ACC112 (cell line): ENCODE measurements at regions not wholly inside any gene's neighbourhood (a gene's known extent, or its start where the extent isn't known, plus 50 kb on each side); places are given as distances from the start of the nearest gene placed in this dataset.

Experiments used
- H2AFZ ChIP-seq: fragments of 200-600 bp; sonication (generic); one replicate; pipeline ENCODE4 v1.6.0; 2017; ENCODE audit warnings: antibody characterized with exemption, low read length; ENCODE audit not compliant: unreplicated experiment
- H3K27ac ChIP-seq: fragments of 200-600 bp; sonication (generic); 2 replicates; pipeline ENCODE4 v1.5.1; 2014; ENCODE audit warnings: low read depth, mild to moderate bottlenecking, antibody characterized with exemption, low read length, moderate library complexity
- H3K27me3 ChIP-seq: fragments of 200-600 bp; sonication (generic); 2 replicates; pipeline ENCODE4 v1.6.1; 2014; ENCODE audit warnings: mild to moderate bottlenecking, antibody characterized with exemption, low read length, moderate library complexity, mixed read lengths; ENCODE audit not compliant: insufficient read depth
- H3K36me3 ChIP-seq: fragments of 200-600 bp; sonication (generic); 2 replicates; pipeline ENCODE4 v1.6.1; 2016; ENCODE audit warnings: mild to moderate bottlenecking, antibody characterized with exemption, low read length, moderate library complexity, mixed read lengths; ENCODE audit not compliant: insufficient read depth
- H3K4me1 ChIP-seq: fragments of 200-600 bp; sonication (generic); one replicate; pipeline ENCODE4 v1.6.1; 2016; ENCODE audit warnings: low read length, mixed read lengths; ENCODE audit not compliant: insufficient read depth, unreplicated experiment, control insufficient read depth
- H3K4me3 ChIP-seq: fragments of 200-600 bp; sonication (generic); 2 replicates; pipeline ENCODE4 v1.5.1; 2014; ENCODE audit warnings: mild to moderate bottlenecking, low read depth, low read length
- H3K79me2 ChIP-seq: fragments of 200-600 bp; sonication (generic); one replicate; pipeline ENCODE4 v1.6.0; 2016; ENCODE audit warnings: low read length; ENCODE audit not compliant: control insufficient read depth, unreplicated experiment, insufficient read depth

GRCh38 chr4:125948021-125948420, 633.3 kb downstream of the FAT4 start:
- no peaks in the 10 kb centered on the region for H3K4me1 ChIP-seq
- no peaks in the 10 kb centered on the region for H3K27me3 ChIP-seq
- H3K27ac ChIP-seq = no peak overlapping the region
- no peaks in the 10 kb centered on the region for H3K36me3 ChIP-seq
- no peaks in the 10 kb centered on the region for H3K79me2 ChIP-seq
- peak overlapping the region; percentile 65 for H2AFZ ChIP-seq
- H3K4me3 ChIP-seq = no peak overlapping the region

GRCh38 chr4:125951261-125951887, 636.6 kb downstream of the FAT4 start:
- H3K27me3 ChIP-seq = no peaks in the 10 kb centered on the region
- no peaks in the 10 kb centered on the region for H3K36me3 ChIP-seq
- no peak overlapping the region for H2AFZ ChIP-seq
- H3K4me3 ChIP-seq = no peak overlapping the region
- H3K79me2 ChIP-seq = no peaks in the 10 kb centered on the region
- no peaks in the 10 kb centered on the region for H3K4me1 ChIP-seq
- no peak overlapping the region for H3K27ac ChIP-seq

GRCh38 chr4:125952631-125953030, 637.9 kb downstream of the FAT4 start:
- no peak overlapping the region for H3K4me3 ChIP-seq
- H3K27me3 ChIP-seq = no peaks in the 10 kb centered on the region
- no peaks in the 10 kb centered on the region for H3K36me3 ChIP-seq
- H2AFZ ChIP-seq = no peak overlapping the region
- H3K27ac ChIP-seq = no peak overlapping the region
- no peaks in the 10 kb centered on the region for H3K79me2 ChIP-seq
- H3K4me1 ChIP-seq = no peaks in the 10 kb centered on the region

GRCh38 chr4:125956276-125956675, 641.5 kb downstream of the FAT4 start:
- no peak overlapping the region for H3K4me3 ChIP-seq
- no peaks in the 10 kb centered on the region for H3K36me3 ChIP-seq
- H3K79me2 ChIP-seq = no peaks in the 10 kb centered on the region
- no peaks in the 10 kb centered on the region for H3K27me3 ChIP-seq
- no peak overlapping the region for H3K27ac ChIP-seq
- no peaks in the 10 kb centered on the region for H3K4me1 ChIP-seq
- H2AFZ ChIP-seq = no peak overlapping the region

GRCh38 chr4:125958519-125958918, 643.8 kb downstream of the FAT4 start:
- no peaks in the 10 kb centered on the region for H3K79me2 ChIP-seq
- no peak overlapping the region for H3K4me3 ChIP-seq
- no peaks in the 10 kb centered on the region for H3K36me3 ChIP-seq
- no peak overlapping the region for H3K27ac ChIP-seq
- no peak overlapping the region for H2AFZ ChIP-seq
- H3K4me1 ChIP-seq = no peaks in the 10 kb centered on the region
- no peaks in the 10 kb centered on the region for H3K27me3 ChIP-seq

- Histone ChIP-seq H3K79me2 (no peaks in the 10 kb centered on the region), H3K27me3 (no peaks in the 10 kb centered on the region), H3K4me1 (no peaks in the 10 kb centered on the region), H3K4me3 (no peak overlapping the region), H3K36me3 (no peaks in the 10 kb centered on the region), H3K27ac (no peak overlapping the region), H2AFZ (no peak overlapping the region)
Measured at GRCh38 chr4:125961626-125962025, 646.9 kb downstream of the FAT4 start.

- H3K27me3 ChIP-seq = no peaks in the 10 kb centered on the region
- H3K4me3 ChIP-seq = no peak overlapping the region
- no peaks in the 10 kb centered on the region for H3K4me1 ChIP-seq
- no peak overlapping the region for H3K27ac ChIP-seq
- H3K36me3 ChIP-seq = no peaks in the 10 kb centered on the region
- no peak overlapping the region for H2AFZ ChIP-seq
- H3K79me2 ChIP-seq = no peaks in the 10 kb centered on the region
Measured at GRCh38 chr4:125975861-125976397, 661.2 kb downstream of the FAT4 start.

- no peak overlapping the region for H3K4me3 ChIP-seq
- H2AFZ ChIP-seq = no peak overlapping the region
- no peaks in the 10 kb centered on the region for H3K79me2 ChIP-seq
- no peaks in the 10 kb centered on the region for H3K27me3 ChIP-seq
- no peaks in the 10 kb centered on the region for H3K36me3 ChIP-seq
- H3K4me1 ChIP-seq = no peaks in the 10 kb centered on the region
- no peak overlapping the region for H3K27ac ChIP-seq
Measured at GRCh38 chr4:125979950-125980349, 665.2 kb downstream of the FAT4 start.

GRCh38 chr4:125983168-125983567, 668.4 kb downstream of the FAT4 start:
- no peak overlapping the region for H3K4me3 ChIP-seq
- H3K79me2 ChIP-seq = no peaks in the 10 kb centered on the region
- no peaks in the 10 kb centered on the region for H3K36me3 ChIP-seq
- H3K27ac ChIP-seq = no peak overlapping the region
- peaks cover 5% of the 10 kb centered on the region for H3K4me1 ChIP-seq
- H3K27me3 ChIP-seq = no peaks in the 10 kb centered on the region
- H2AFZ ChIP-seq = no peak overlapping the region

GRCh38 chr4:125985856-125986255, 671.1 kb downstream of the FAT4 start:
- peaks cover 5% of the 10 kb centered on the region for H3K4me1 ChIP-seq
- no peaks in the 10 kb centered on the region for H3K27me3 ChIP-seq
- H3K79me2 ChIP-seq = no peaks in the 10 kb centered on the region
- H3K27ac ChIP-seq = no peak overlapping the region
- H2AFZ ChIP-seq = no peak overlapping the region
- no peak overlapping the region for H3K4me3 ChIP-seq
- no peaks in the 10 kb centered on the region for H3K36me3 ChIP-seq

GRCh38 chr4:125986307-125986706, 671.6 kb downstream of the FAT4 start:
- Histone ChIP-seq H3K4me3 (no peak overlapping the region), H3K4me1 (peaks cover 5% of the 10 kb centered on the region), H2AFZ (no peak overlapping the region), H3K79me2 (no peaks in the 10 kb centered on the region), H3K27me3 (no peaks in the 10 kb centered on the region), H3K36me3 (no peaks in the 10 kb centered on the region), H3K27ac (no peak overlapping the region)
